Esophagus (tissue), 2 donors: ENCODE measurements at regions not wholly inside any gene's neighbourhood (a gene's known extent, or its start where the extent isn't known, plus 50 kb on each side); places are given as distances from the start of the nearest gene placed in this dataset.

ENCODE experiments used
- H3K27ac ChIP-seq, 2 donors: one replicate each; pipeline ENCODE4 v1.5.1; 2013; ENCODE audit warnings: low read depth in 2 of 2, mild to moderate bottlenecking in 2 of 2, inconsistent platforms in 1 of 2, low read length in 1 of 2, moderate library complexity in 1 of 2
- H3K27me3 ChIP-seq, 2 donors: one replicate each; pipeline ENCODE4 v1.6.1; 2013; ENCODE audit warnings: low read length in 2 of 2, control low read depth in 1 of 2, mild to moderate bottlenecking in 1 of 2; ENCODE audit not compliant: insufficient read depth in 2 of 2, control insufficient read depth in 1 of 2
- H3K36me3 ChIP-seq, 2 donors: one replicate each; pipeline ENCODE4 v1.6.1; 2013; ENCODE audit warnings: low read length in 1 of 2; ENCODE audit not compliant: control insufficient read depth in 2 of 2, insufficient read depth in 2 of 2
- H3K4me1 ChIP-seq, 2 donors: one replicate each; pipeline ENCODE4 v1.6.1; 2013; ENCODE audit warnings: low read length in 1 of 2; ENCODE audit not compliant: control insufficient read depth in 2 of 2, insufficient read depth in 2 of 2
- H3K4me3 ChIP-seq, 2 donors: one replicate each; pipeline ENCODE4 v1.5.1; 2013; ENCODE audit warnings: low read length in 2 of 2, mild to moderate bottlenecking in 2 of 2, low read depth in 1 of 2, moderate library complexity in 1 of 2
- H3K9me3 ChIP-seq, 2 donors: one replicate each; pipeline ENCODE4 v1.6.1; 2013; ENCODE audit warnings: mild to moderate bottlenecking in 2 of 2, low read depth in 1 of 2, low read length in 1 of 2, moderate library complexity in 1 of 2; ENCODE audit not compliant: control insufficient read depth in 2 of 2, insufficient read depth in 1 of 2
- WGBS, 2 donors: extraction: QIAGEN DNeasy Blood & Tissue Kit; methylation state at CpG; one replicate each; pipeline ENCODE4 v1.1.7; 2013; 5-methylcytosine and 5-hydroxymethylcytosine counted together
- donor health status: healthy with polysubstance abuse.
- donor health status: Bipolar disorder and iron deficiency.

- Histone ChIP-seq H3K4me3 (no peak overlapping the region), H3K9me3 (no peaks in the 10 kb centered on the region), H3K4me1 (peaks cover 0 to 4% of the 10 kb centered on the region in 2 donors), H3K27me3 (no peaks in the 10 kb centered on the region), H3K36me3 (peaks cover 0 to 2% of the 10 kb centered on the region in 2 donors), H3K27ac (no peak overlapping the region)
- 68 to 73% methylated on average over 2 of the region's 2 CpGs for WGBS, 2 donors
Observed at GRCh38 chr6:138550346-138550767, 51.1 kb upstream of the NHSL1 start.

- no peaks in the 10 kb centered on the region for H3K27me3 ChIP-seq
- H3K9me3 ChIP-seq: no peaks in the 10 kb centered on the region
- peaks cover 0 to 2% of the 10 kb centered on the region in 2 donors for H3K4me1 ChIP-seq
- 80 to 84% methylated on average over 5 of the region's 5 CpGs for WGBS, 2 donors
- no peak overlapping the region for H3K27ac ChIP-seq
- H3K4me3 ChIP-seq: no peak overlapping the region
- peaks cover 0 to 2% of the 10 kb centered on the region in 2 donors for H3K36me3 ChIP-seq
Observed at GRCh38 chr6:138554146-138554545, 54.9 kb upstream of the NHSL1 start.

GRCh38 chr6:138555421-138555988 is 56.2 kb upstream of the NHSL1 start:
- Histone ChIP-seq H3K36me3 (peaks cover 0 to 2% of the 10 kb centered on the region in 2 donors), H3K9me3 (no peaks in the 10 kb centered on the region), H3K4me3 (no peak overlapping the region), H3K27ac (peak overlapping the region in 1 of 2 donors; percentile 49), H3K27me3 (no peaks in the 10 kb centered on the region), H3K4me1 (peaks cover 0 to 2% of the 10 kb centered on the region in 2 donors)
- 42 to 46% methylated on average over 5 of the region's 5 CpGs for WGBS, 2 donors

GRCh38 chr6:138557147-138557546 is 57.9 kb upstream of the NHSL1 start:
- peaks cover 0 to 2% of the 10 kb centered on the region in 2 donors for H3K4me1 ChIP-seq
- no peaks in the 10 kb centered on the region for H3K9me3 ChIP-seq
- no peak overlapping the region for H3K27ac ChIP-seq
- H3K27me3 ChIP-seq: no peaks in the 10 kb centered on the region
- WGBS, 2 donors: 85 to 87% methylated on average over 5 of the region's 5 CpGs
- peaks cover 0 to 2% of the 10 kb centered on the region in 2 donors for H3K36me3 ChIP-seq
- no peak overlapping the region for H3K4me3 ChIP-seq

GRCh38 chr6:138559143-138559542 is 59.8 kb upstream of the NHSL1 start:
- H3K4me3 ChIP-seq: no peak overlapping the region
- H3K9me3 ChIP-seq: no peaks in the 10 kb centered on the region
- no peak overlapping the region for H3K27ac ChIP-seq
- WGBS, 2 donors: 87 to 90% methylated on average over 4 of the region's 4 CpGs
- no peaks in the 10 kb centered on the region for H3K36me3 ChIP-seq
- no peaks in the 10 kb centered on the region for H3K4me1 ChIP-seq
- H3K27me3 ChIP-seq: no peaks in the 10 kb centered on the region

GRCh38 chr6:138560130-138560860 is 61.0 kb upstream of the NHSL1 start:
- H3K27me3 ChIP-seq: no peaks in the 10 kb centered on the region
- H3K4me1 ChIP-seq: no peaks in the 10 kb centered on the region
- WGBS, 2 donors: 75 to 88% methylated on average over 10 of the region's 10 CpGs
- H3K27ac ChIP-seq: no peak overlapping the region
- no peaks in the 10 kb centered on the region for H3K36me3 ChIP-seq
- no peak overlapping the region for H3K4me3 ChIP-seq
- no peaks in the 10 kb centered on the region for H3K9me3 ChIP-seq

- no peak overlapping the region for H3K27ac ChIP-seq
- no peaks in the 10 kb centered on the region for H3K4me1 ChIP-seq
- 93 to 94% methylated on average over 8 of the region's 8 CpGs for WGBS, 2 donors
Observed at GRCh38 chr6:138562691-138563090, 63.4 kb upstream of the NHSL1 start.

GRCh38 chr6:138563231-138563630 is 63.9 kb upstream of the NHSL1 start:
- H3K4me3 ChIP-seq: no peak overlapping the region
- H3K9me3 ChIP-seq: no peaks in the 10 kb centered on the region
- H3K27me3 ChIP-seq: no peaks in the 10 kb centered on the region
- no peak overlapping the region for H3K27ac ChIP-seq
- no peaks in the 10 kb centered on the region for H3K4me1 ChIP-seq
- WGBS, 2 donors: 91 to 92% methylated on average over 6 of the region's 6 CpGs
- no peaks in the 10 kb centered on the region for H3K36me3 ChIP-seq

More at GRCh38 chr6:138562691-138563090, 63.4 kb upstream of the NHSL1 start:
- no peaks in the 10 kb centered on the region for H3K36me3 ChIP-seq
- no peaks in the 10 kb centered on the region for H3K9me3 ChIP-seq
- H3K27me3 ChIP-seq: no peaks in the 10 kb centered on the region
- no peak overlapping the region for H3K4me3 ChIP-seq

GRCh38 chr6:138563650-138564049 is 64.4 kb upstream of the NHSL1 start:
- no peaks in the 10 kb centered on the region for H3K27me3 ChIP-seq
- H3K36me3 ChIP-seq: no peaks in the 10 kb centered on the region
- H3K4me1 ChIP-seq: no peaks in the 10 kb centered on the region
- WGBS, 2 donors: 71 to 73% methylated on average over 3 of the region's 3 CpGs
- H3K4me3 ChIP-seq: no peak overlapping the region
- no peak overlapping the region for H3K27ac ChIP-seq
- H3K9me3 ChIP-seq: no peaks in the 10 kb centered on the region
